HepG2 (cell line): ENCODE measurements at regions not wholly inside any gene's neighbourhood (a gene's known extent, or its start where the extent isn't known, plus 50 kb on each side); places are given as distances from the start of the nearest gene placed in this dataset.

Experiments
- EZH2 ChIP-seq: conservative IDR thresholded peaks from 2 replicates; pipeline ENCODE4 v1.6.1; 2012; ENCODE audit warnings: mild to moderate bottlenecking, low read depth, low read length, moderate library complexity
- GABPB1 ChIP-seq: IDR thresholded peaks from 2 replicates; pipeline ENCODE4 v1.6.1; 2016; ENCODE audit warnings: mild to moderate bottlenecking, missing genetic modification reagents, moderate library complexity, missing compliant biosample characterization
- HDAC1 ChIP-seq: sonication (generic); formaldehyde crosslinking; IDR thresholded peaks from 2 replicates; pipeline ENCODE4 v1.5.1; 2020; ENCODE audit warnings: mild to moderate bottlenecking, missing genetic modification reagents
- MLLT10 ChIP-seq: sonication (generic); formaldehyde crosslinking; IDR thresholded peaks from 2 replicates; pipeline ENCODE4 v1.4.0; 2020; ENCODE audit warnings: missing genetic modification reagents
- MXD4 ChIP-seq: IDR thresholded peaks from 2 replicates; pipeline ENCODE4 v1.6.1; 2016; ENCODE audit warnings: mild to moderate bottlenecking, missing biosample characterization, missing genetic modification reagents
- PHF5A ChIP-seq: IDR thresholded peaks from one replicate; pipeline ENCODE4 v1.6.1; 2018; ENCODE audit warnings: low read depth, missing genetic modification reagents; ENCODE audit not compliant: unreplicated experiment
- PHF8 ChIP-seq: sonication (generic); formaldehyde crosslinking; IDR thresholded peaks from 2 replicates; pipeline ENCODE4 v1.5.0; 2020; ENCODE audit warnings: missing genetic modification reagents
- PPARG ChIP-seq: conservative IDR thresholded peaks from 2 replicates; pipeline ENCODE4 v1.6.1; 2016; ENCODE audit warnings: missing biosample characterization, missing genetic modification reagents
- ZC3H4 ChIP-seq: sonication (generic); formaldehyde crosslinking; IDR thresholded peaks from 2 replicates; pipeline ENCODE4 v1.4.0; 2020; ENCODE audit warnings: missing genetic modification reagents, borderline replicate concordance
- ZNF263 ChIP-seq: sonication (generic); formaldehyde crosslinking; IDR thresholded peaks from 2 replicates; pipeline ENCODE4 v1.4.0; 2020; ENCODE audit warnings: missing genetic modification reagents
- ZNF274 ChIP-seq: sonication (generic); formaldehyde crosslinking; IDR thresholded peaks from 2 replicates; pipeline ENCODE4 v1.5.1; 2020; ENCODE audit warnings: mild to moderate bottlenecking, missing genetic modification reagents
- ZNF747 ChIP-seq: sonication (generic); formaldehyde crosslinking; IDR thresholded peaks from 2 replicates; pipeline ENCODE4 v1.8.1; 2023; ENCODE audit warnings: missing genetic modification reagents, mild to moderate bottlenecking, borderline replicate concordance
- ZZZ3 ChIP-seq: sonication (generic); formaldehyde crosslinking; IDR thresholded peaks from 2 replicates; pipeline ENCODE4 v1.4.0; 2020; ENCODE audit warnings: missing genetic modification reagents, mild to moderate bottlenecking, borderline replicate concordance
- TF ChIP-seq, protein P1 (sequence below): sonication (generic); formaldehyde crosslinking; IDR thresholded peaks from 2 replicates; pipeline ENCODE4 v1.5.0; 2020; ENCODE audit warnings: mild to moderate bottlenecking, missing genetic modification reagents, borderline replicate concordance
- TF ChIP-seq, protein P2 (sequence below): sonication (generic); formaldehyde crosslinking; IDR thresholded peaks from 2 replicates; pipeline ENCODE4 v1.4.0; 2020; ENCODE audit warnings: missing genetic modification reagents, borderline replicate concordance
- TF ChIP-seq, protein P3 (sequence below): sonication (generic); formaldehyde crosslinking; IDR thresholded peaks from 2 replicates; pipeline ENCODE4 v1.5.0; 2020; ENCODE audit warnings: missing genetic modification reagents, mild to moderate bottlenecking, borderline replicate concordance
- TF ChIP-seq, protein P4 (sequence below): sonication (generic); formaldehyde crosslinking; IDR thresholded peaks from 2 replicates; pipeline ENCODE4 v1.9.0; 2021; ENCODE audit warnings: missing genetic modification reagents, borderline replicate concordance
- TF ChIP-seq, protein P5 (sequence below): sonication (generic); formaldehyde crosslinking; IDR thresholded peaks from 2 replicates; pipeline ENCODE4 v1.5.1; 2020; ENCODE audit warnings: missing genetic modification reagents, mild to moderate bottlenecking, borderline replicate concordance

DNA sequence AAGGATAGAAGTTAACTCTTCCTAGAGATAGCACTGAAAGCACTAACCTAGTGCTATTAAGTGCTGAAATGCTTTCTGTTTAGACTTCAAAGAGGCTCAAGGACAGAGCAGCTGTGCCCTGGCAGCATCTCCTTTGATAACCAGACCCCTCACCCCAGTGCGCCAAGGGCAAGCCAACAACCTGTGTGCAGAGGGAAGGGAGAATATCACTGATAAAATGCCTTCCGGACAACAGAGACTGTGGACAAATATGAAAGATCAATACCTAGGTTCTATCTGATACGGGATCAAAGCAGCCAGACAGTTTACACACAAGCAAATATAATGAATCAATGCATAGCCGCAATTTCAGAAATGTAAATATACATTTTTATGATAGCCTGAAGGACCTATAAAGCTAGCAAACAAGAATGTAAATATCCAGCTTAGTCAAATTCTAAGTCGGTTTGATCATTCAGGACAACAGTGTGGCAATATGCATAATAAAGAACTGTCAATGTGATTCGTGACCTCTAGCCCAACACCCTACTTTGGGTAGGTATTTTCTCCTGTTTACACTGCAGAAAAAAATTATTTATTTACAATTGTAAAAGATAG lies 91.8 kb upstream of the RFX8 start (continued):
- TF ChIP-seq, protein P1, sequence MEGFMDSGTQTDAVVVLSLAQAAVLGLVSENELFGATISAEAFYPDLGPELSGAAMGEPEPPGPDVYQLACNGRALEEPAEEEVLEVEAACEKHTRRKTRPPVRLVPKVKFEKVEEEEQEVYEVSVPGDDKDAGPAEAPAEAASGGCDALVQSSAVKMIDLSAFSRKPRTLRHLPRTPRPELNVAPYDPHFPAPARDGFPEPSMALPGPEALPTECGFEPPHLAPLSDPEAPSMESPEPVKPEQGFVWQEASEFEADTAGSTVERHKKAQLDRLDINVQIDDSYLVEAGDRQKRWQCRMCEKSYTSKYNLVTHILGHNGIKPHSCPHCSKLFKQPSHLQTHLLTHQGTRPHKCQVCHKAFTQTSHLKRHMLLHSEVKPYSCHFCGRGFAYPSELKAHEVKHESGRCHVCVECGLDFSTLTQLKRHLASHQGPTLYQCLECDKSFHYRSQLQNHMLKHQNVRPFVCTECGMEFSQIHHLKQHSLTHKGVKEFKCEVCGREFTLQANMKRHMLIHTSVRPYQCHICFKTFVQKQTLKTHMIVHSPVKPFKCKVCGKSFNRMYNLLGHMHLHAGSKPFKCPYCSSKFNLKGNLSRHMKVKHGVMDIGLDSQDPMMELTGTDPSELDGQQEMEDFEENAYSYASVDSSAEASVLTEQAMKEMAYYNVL, result peak; percentile 98
- TF ChIP-seq GABPB1 (CRISPR knock-in tag) (peak; percentile 58), ZNF274 (CRISPR knock-in tag) (peak; percentile 64; the same call in 1 of the 2 replicates), HDAC1 (CRISPR knock-in tag) (peak; percentile 99), PHF5A (no peak), ZNF747 (CRISPR knock-in tag) (peak; percentile 74; the same call in 1 of the 2 replicates), ZZZ3 (CRISPR knock-in tag) (peak; percentile 52; the same call in 1 of the 2 replicates), PHF8 (CRISPR knock-in tag) (no peak), PPARG (CRISPR knock-in tag) (peak; percentile 94), EZH2 (no peak), MLLT10 (CRISPR knock-in tag) (no peak), ZNF263 (CRISPR knock-in tag) (peak; percentile 69; the same call in 1 of the 2 replicates), MXD4 (CRISPR knock-in tag) (peak; percentile 80), ZC3H4 (CRISPR knock-in tag) (no peak)
- TF ChIP-seq, protein P2, sequence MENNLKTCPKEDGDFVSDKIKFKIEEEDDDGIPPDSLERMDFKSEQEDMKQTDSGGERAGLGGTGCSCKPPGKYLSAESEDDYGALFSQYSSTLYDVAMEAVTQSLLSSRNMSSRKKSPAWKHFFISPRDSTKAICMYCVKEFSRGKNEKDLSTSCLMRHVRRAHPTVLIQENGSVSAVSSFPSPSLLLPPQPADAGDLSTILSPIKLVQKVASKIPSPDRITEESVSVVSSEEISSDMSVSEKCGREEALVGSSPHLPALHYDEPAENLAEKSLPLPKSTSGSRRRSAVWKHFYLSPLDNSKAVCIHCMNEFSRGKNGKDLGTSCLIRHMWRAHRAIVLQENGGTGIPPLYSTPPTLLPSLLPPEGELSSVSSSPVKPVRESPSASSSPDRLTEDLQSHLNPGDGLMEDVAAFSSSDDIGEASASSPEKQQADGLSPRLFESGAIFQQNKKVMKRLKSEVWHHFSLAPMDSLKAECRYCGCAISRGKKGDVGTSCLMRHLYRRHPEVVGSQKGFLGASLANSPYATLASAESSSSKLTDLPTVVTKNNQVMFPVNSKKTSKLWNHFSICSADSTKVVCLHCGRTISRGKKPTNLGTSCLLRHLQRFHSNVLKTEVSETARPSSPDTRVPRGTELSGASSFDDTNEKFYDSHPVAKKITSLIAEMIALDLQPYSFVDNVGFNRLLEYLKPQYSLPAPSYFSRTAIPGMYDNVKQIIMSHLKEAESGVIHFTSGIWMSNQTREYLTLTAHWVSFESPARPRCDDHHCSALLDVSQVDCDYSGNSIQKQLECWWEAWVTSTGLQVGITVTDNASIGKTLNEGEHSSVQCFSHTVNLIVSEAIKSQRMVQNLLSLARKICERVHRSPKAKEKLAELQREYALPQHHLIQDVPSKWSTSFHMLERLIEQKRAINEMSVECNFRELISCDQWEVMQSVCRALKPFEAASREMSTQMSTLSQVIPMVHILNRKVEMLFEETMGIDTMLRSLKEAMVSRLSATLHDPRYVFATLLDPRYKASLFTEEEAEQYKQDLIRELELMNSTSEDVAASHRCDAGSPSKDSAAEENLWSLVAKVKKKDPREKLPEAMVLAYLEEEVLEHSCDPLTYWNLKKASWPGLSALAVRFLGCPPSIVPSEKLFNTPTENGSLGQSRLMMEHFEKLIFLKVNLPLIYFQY, result 0 out of 2 replicates have a peak, but pooled peaks have one; percentile 73
- TF ChIP-seq, protein P3, sequence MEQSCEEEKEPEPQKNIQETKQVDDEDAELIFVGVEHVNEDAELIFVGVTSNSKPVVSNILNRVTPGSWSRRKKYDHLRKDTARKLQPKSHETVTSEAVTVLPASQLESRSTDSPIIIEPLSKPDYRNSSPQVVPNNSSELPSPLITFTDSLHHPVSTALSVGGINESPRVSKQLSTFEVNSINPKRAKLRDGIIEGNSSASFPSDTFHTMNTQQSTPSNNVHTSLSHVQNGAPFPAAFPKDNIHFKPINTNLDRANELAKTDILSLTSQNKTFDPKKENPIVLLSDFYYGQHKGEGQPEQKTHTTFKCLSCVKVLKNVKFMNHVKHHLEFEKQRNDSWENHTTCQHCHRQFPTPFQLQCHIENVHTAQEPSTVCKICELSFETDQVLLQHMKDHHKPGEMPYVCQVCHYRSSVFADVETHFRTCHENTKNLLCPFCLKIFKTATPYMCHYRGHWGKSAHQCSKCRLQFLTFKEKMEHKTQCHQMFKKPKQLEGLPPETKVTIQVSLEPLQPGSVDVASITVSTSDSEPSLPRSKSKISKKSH (CRISPR knock-in tag), result no peak
- TF ChIP-seq, protein P4, sequence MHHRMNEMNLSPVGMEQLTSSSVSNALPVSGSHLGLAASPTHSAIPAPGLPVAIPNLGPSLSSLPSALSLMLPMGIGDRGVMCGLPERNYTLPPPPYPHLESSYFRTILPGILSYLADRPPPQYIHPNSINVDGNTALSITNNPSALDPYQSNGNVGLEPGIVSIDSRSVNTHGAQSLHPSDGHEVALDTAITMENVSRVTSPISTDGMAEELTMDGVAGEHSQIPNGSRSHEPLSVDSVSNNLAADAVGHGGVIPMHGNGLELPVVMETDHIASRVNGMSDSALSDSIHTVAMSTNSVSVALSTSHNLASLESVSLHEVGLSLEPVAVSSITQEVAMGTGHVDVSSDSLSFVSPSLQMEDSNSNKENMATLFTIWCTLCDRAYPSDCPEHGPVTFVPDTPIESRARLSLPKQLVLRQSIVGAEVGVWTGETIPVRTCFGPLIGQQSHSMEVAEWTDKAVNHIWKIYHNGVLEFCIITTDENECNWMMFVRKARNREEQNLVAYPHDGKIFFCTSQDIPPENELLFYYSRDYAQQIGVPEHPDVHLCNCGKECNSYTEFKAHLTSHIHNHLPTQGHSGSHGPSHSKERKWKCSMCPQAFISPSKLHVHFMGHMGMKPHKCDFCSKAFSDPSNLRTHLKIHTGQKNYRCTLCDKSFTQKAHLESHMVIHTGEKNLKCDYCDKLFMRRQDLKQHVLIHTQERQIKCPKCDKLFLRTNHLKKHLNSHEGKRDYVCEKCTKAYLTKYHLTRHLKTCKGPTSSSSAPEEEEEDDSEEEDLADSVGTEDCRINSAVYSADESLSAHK, result 0 out of 2 replicates have a peak, but pooled peaks have one; percentile 47
- TF ChIP-seq, protein P5, sequence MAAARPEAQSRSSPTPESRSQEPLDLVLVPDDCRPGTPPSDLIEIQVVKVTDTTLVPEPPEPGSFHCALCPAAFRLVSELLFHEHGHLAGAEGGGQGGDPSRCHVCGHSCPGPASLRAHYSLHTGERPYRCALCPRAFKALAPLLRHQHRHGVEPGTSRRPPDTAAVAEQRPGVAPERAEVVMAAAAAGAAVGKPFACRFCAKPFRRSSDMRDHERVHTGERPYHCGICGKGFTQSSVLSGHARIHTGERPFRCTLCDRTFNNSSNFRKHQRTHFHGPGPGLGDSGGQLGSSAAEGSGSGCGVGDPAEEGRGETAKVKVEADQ (CRISPR knock-in tag), result peak; percentile 92
